Middle frontal gyrus (tissue), 1 donor: ENCODE measurements at regions not wholly inside any gene's neighbourhood (a gene's known extent, or its start where the extent isn't known, plus 50 kb on each side); places are given as distances from the start of the nearest gene placed in this dataset.
"Not testable (repeated sequence)": the region's sequence is repeated elsewhere in the genome, so short reads cannot be mapped to it uniquely, and the experiment has no call there.

Source experiments
- DNase-seq: peaks from one replicate; pipeline ENCODE4 v3.0.0-alpha.2; 2015; ENCODE audit warnings: low spot score; ENCODE audit errors: extremely low spot score

DNA sequence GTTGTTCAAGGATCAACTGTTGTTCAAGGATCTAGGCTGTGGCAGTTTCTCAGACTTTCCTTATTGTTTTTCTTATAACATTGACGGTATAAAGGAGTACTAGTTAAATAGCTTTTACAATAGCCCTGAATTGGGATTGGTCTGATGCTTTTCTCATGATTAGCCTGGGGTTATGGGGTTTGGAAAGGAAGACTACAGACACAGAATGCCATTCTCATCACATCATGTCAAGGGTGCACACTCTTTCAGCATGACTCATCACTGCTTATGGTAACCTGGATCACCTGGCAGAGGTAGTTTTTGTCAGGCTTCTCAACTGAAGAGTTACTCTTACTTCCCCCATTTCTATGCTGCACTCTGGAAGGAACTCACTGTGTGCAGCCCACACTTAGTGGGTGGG is 194.2 kb upstream of the NPSR1 start:
- DNase-seq = no peak

DNA sequence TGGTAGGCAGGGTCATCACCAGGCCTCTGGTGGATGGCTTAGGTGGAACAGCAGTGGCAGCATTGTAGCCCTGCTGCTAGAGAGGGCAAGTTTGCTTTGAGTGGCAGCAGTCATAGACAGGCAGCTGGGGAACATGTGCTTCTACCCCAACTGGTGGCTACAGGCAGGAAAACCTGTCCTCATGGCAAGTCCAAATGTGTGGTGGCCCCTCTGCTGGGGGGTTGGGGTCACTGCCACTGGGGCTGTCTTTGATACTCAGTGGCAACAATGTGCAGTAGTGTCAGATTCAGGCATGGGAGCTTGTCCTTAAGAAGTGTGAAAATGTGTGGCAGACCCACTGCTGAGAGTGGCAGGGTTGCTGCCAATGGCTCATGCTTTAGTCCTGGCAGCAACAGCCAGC is 186.2 kb upstream of the NPSR1 start:
- no peak for DNase-seq

- peak; percentile 28 for DNase-seq
Observed at GRCh38 chr7:34486371-34486770, 171.6 kb upstream of the NPSR1 start.

DNA sequence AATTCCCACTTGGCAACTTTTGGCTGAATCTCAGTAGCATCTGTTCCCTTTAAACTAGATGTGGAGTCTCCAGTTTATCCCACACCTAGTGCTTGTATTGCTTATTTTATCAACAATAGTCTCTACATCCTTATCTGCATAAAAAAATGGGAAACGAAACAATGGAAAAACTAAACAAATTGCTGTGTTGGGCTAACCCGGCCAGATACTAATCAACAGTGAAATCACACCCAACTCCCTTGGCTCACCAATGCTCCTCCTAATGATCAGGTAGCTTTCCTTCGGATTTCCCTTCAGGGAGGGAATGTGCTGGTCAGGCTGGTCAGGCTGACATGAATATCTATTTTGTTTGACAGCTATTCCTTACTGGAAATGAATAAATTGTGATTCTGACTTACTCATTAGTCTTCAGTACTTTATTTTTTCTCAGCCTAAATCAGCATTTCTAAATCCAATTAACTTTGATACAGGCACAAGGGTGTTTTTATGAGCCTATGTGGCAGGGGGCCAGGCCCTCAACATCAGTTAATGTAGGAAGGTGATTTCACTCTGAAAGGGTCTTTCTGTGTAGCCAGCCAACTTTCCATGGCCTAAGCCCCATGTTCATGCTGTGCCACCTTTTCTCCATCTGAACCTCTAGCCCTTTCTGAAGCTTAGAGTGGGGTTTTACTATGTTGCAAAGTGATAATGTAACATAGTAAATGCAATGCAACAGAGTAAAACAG is 170.5 kb upstream of the NPSR1 start:
- DNase-seq = no peak

- no peak for DNase-seq
Observed at GRCh38 chr7:34488766-34489165, 169.3 kb upstream of the NPSR1 start.

- DNase-seq = no peak
Observed at GRCh38 chr7:34491899-34492298, 166.1 kb upstream of the NPSR1 start.

- no peak for DNase-seq
Observed at GRCh38 chr7:34493752-34494151, 164.3 kb upstream of the NPSR1 start.

GRCh38 chr7:34497153-34497777 is 160.8 kb upstream of the NPSR1 start:
- DNase-seq = no peak

DNA sequence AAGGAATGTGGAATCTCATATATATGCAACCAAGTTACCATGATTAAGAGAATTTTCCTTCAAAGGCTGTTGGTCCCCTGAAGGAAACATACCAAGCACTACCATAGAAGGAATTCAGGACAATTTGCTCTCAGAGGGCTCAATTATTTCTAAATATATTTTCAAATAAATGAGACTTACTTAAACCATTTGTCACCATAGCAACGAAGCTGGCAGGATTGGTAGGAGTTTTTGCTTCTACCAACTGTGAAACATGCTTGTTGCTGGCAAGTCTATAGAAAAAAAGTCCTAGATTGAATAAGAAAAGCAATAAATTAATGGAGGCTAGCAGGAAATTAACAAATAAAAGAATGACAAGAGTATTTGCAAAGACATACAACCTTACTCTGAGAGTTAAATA is 156.9 kb upstream of the NPSR1 start:
- no peak for DNase-seq

DNA sequence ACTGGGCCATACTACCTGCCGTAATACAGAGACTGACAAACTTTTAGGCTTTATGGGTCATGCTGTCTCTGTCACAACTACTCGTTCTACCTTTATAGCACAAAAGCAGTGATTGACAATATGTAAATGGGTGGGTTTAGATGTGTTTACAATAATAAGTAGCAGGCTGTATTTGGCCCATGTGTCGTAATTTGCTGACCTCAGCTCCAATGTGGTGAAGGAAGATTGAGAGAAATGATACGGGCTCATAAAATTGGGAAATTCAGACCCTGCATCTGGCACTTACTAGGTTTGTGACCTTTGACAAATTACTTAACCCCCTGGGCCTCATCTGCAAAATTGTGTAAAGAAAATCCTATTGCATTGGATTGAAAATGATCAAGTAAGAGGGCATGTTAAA is 150.8 kb upstream of the NPSR1 start:
- DNase-seq = no peak

DNA sequence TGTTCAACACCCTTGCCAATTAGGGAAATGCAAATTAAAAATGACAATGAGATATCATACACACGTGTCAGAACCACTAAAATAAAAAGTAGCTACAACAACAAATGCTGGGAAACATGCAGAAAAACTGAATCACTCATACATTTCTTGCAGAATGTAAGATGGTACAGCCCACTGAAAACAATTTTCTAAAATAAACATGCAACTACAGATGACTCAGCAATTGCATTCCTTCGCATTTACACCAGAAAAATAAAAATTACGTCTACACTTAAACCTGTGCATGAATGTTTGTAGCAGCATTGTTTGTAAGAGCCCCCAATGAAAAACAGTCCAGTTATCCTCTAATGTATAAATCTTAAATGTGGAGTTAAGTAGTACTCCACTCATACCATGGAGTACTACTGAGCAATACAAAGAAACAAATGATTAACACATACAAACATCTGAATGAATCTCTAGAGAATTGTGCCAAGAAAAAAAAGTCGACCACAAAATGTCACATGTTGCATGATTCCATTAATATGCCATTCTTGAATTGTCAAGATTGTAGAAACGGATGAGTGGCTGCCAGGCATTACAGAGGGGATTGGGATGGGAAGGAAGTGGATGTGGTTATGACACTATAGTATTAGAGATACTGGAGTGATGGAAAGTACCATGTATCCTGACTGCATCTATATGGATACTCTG is 134.6 kb upstream of the NPSR1 start:
- no peak for DNase-seq

DNA sequence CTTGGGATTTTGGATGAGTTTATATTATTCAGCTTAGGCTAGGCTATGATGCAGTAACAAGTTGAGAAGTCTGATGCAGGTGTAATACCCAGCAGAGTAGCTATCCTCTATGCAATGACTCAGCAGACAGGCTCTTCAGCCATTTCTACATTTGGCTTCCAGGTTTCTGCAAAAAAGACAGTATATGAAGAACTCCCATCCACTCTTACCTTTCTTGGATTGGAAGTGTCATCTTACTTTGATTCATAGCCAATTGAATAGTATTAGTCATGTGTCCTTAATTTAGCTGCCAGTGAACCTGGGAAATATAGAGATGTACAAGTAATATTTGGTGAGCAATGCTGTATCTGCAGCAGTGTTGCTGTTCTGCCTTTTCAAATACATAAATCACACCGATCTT is 127.8 kb upstream of the NPSR1 start:
- DNase-seq = no peak

GRCh38 chr7:34539003-34539402 is 119.0 kb upstream of the NPSR1 start:
- no peak for DNase-seq

DNA sequence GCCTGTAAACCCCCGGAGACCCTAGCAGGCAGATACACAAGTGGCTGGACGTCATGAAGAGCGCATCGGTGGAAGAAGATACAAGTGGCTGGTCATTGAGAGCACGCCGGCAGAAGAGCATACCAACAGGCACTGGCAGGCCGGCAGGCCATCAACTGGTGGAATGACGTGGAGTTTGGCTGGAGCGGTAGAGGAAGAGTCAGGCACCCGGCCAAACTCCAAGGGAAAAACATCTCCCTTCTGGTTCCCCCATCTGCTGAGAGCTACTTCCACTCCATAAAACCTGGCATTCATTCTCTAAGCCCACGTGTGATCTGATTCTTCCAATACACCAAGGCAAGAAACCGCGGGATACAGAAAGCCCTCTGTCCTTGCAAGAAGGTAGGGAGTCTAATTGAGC is 113.4 kb upstream of the NPSR1 start:
- no peak for DNase-seq

DNA sequence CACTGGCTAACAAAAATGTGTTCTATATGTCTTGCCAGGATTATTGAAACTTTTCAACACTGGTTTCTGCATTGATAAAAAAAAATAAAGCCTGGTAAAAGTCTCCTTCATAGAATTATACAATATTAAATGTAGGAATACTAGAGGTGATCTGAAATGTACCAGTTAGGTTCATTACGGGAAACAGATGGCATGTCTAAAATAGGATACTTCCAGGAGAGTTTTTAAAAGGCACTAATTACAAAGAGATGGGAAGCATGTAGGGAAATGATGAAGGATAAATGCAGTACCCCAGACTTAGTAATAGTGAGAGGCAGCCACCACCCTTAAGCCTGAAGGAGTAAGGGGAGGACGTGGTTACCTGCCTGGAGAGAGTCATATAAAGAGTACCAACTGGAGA is 107.0 kb upstream of the NPSR1 start:
- DNase-seq = no peak

GRCh38 chr7:34552502-34552901 is 105.5 kb upstream of the NPSR1 start:
- DNase-seq = no peak

DNA sequence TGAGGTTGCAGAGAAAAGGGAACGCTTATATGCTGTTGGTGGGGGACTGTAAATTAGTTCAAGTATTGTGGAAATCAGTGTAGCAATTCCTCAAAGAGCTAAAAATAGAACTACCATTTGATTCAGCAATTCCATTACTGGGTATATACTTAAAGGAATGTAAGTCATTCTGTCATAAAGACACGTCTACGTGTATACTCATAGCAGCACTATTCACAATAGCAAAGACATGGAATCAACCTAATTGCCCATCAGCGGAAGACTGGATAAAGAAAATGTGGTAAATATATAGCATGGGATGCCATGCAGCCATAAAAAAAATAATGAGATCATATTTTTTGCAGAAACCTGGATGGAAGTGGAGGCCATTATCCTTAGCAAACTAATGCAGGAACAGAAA is 100.0 kb upstream of the NPSR1 start:
- no peak for DNase-seq

DNA sequence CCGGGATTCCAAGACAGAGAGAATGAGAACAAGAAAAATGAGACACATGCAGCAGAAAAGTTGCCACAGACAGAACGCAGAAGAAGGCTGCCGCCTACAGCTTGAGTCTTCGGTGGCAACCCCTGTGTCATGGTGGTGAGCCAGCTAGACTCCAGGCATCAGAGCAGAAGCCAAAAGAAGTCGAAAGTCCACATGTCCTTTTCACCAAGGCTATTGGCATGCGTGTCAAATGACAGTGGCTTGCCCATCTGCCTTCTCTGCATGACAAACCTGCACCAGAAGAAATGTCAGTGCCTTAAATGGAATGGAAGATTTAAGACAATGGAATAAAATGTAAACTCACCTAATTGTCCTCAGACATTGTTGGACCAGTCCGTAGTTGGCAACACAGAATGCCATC is 93.9 kb upstream of the NPSR1 start:
- DNase-seq = no peak

DNA sequence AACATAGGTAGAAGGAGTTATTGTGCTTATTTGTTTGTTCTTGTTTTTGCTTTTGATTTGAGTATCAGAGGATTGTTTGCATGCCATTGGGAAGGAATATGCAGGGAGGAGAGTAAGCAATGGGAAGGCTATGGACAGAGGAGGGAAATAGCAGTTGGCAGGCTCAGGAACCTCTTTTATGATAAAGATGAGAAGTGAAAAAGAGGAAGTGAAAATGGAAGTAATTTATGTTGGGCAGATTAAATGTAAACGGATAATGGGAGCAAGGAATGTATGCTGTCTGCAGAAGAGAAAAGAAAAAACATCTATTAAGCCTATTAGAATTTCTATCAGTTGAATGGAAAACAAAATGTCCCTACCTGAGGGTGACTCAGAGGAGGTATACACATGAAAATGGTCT is 90.1 kb upstream of the NPSR1 start:
- DNase-seq = no peak

GRCh38 chr7:34569975-34570699 is 87.9 kb upstream of the NPSR1 start:
- no peak for DNase-seq

GRCh38 chr7:34575006-34575405 is 83.0 kb upstream of the NPSR1 start:
- no peak for DNase-seq

- DNase-seq = not testable (repeated sequence)
Observed at GRCh38 chr7:34577934-34578333, 80.1 kb upstream of the NPSR1 start.
